H9 (cell line): ENCODE measurements at regions not wholly inside any gene's neighbourhood (a gene's known extent, or its start where the extent isn't known, plus 50 kb on each side); places are given as distances from the start of the nearest gene placed in this dataset.

ENCODE experiments used
- DNase-seq: peaks from one replicate; pipeline ENCODE4 v3.0.0-alpha.2; 2017
- H2AFZ ChIP-seq: one replicate; pipeline ENCODE4 v1.6.1; 2013; ENCODE audit warnings: mild to moderate bottlenecking, low read length, control low read depth, moderate library complexity
- H2AK5ac ChIP-seq: 2 replicates; pipeline ENCODE4 v1.6.1; 2013; ENCODE audit warnings: low read length, control low read depth, mixed read lengths; ENCODE audit not compliant: insufficient read length
- H2BK120ac ChIP-seq: one replicate; pipeline ENCODE4 v1.6.1; 2013; ENCODE audit warnings: low read depth, mild to moderate bottlenecking, low read length, control low read depth, inconsistent platforms; ENCODE audit not compliant: poor library complexity, severe bottlenecking
- H2BK12ac ChIP-seq: 2 replicates; pipeline ENCODE4 v1.6.1; 2013; ENCODE audit warnings: low read length, control low read depth, mixed read lengths, low read depth; ENCODE audit not compliant: insufficient read length
- H2BK15ac ChIP-seq: 2 replicates; pipeline ENCODE4 v1.6.1; 2013; ENCODE audit warnings: low read depth, low read length, control low read depth
- H2BK20ac ChIP-seq: one replicate; pipeline ENCODE4 v1.6.1; 2013; ENCODE audit warnings: low read depth, mild to moderate bottlenecking, low read length, control low read depth, inconsistent platforms; ENCODE audit not compliant: poor library complexity, severe bottlenecking
- H2BK5ac ChIP-seq: 2 replicates; pipeline ENCODE4 v1.6.1; 2013; ENCODE audit warnings: low read length, control low read depth, mixed read lengths; ENCODE audit not compliant: insufficient read length
- H3K14ac ChIP-seq: 2 replicates; pipeline ENCODE4 v1.6.1; 2013; ENCODE audit warnings: low read length, control low read depth; ENCODE audit not compliant: insufficient read depth
- H3K18ac ChIP-seq: 2 replicates; pipeline ENCODE4 v1.6.1; 2013; ENCODE audit warnings: low read depth, mild to moderate bottlenecking, mixed read lengths, low read length, control low read depth; ENCODE audit not compliant: insufficient read length
- H3K23ac ChIP-seq: 2 replicates; pipeline ENCODE4 v1.6.1; 2013; ENCODE audit warnings: low read length, control low read depth, mixed read lengths, low read depth; ENCODE audit not compliant: insufficient read length
- H3K23me2 ChIP-seq: 2 replicates; pipeline ENCODE4 v1.6.1; 2013; ENCODE audit warnings: low read depth, mild to moderate bottlenecking, mixed read lengths, low read length, control low read depth; ENCODE audit not compliant: insufficient read length, poor library complexity, severe bottlenecking
- H3K27ac ChIP-seq: 2 replicates; pipeline ENCODE4 v1.5.1; 2013; ENCODE audit warnings: low read length, control low read depth, mixed read lengths, low read depth; ENCODE audit not compliant: insufficient read length
- H3K27me3 ChIP-seq: 2 replicates; pipeline ENCODE4 v1.6.1; 2013; ENCODE audit warnings: low read length, control low read depth, inconsistent platforms; ENCODE audit not compliant: insufficient read depth
- H3K4ac ChIP-seq: 2 replicates; pipeline ENCODE4 v1.6.1; 2013; ENCODE audit warnings: low read depth, mild to moderate bottlenecking, control low read depth, inconsistent platforms, low read length, moderate library complexity
- H3K4me1 ChIP-seq: 2 replicates; pipeline ENCODE4 v1.6.1; 2013; ENCODE audit warnings: low read length, control low read depth, inconsistent platforms; ENCODE audit not compliant: insufficient read depth
- H3K4me2 ChIP-seq: 2 replicates; pipeline ENCODE4 v1.6.1; 2013; ENCODE audit warnings: low read length, control low read depth, mixed read lengths; ENCODE audit not compliant: insufficient read length, insufficient read depth
- H3K56ac ChIP-seq: 2 replicates; pipeline ENCODE4 v1.6.1; 2013; ENCODE audit warnings: low read depth, mild to moderate bottlenecking, mixed read lengths, low read length, control low read depth; ENCODE audit not compliant: insufficient read length
- H3K79me1 ChIP-seq: 2 replicates; pipeline ENCODE4 v1.6.1; 2013; ENCODE audit warnings: low read depth, mild to moderate bottlenecking, moderate library complexity, low read length, control low read depth, inconsistent platforms; ENCODE audit not compliant: insufficient read depth, poor library complexity, severe bottlenecking
- H3K79me2 ChIP-seq: 2 replicates; pipeline ENCODE4 v1.6.1; 2013; ENCODE audit warnings: low read length, control low read depth, inconsistent platforms; ENCODE audit not compliant: insufficient read depth
- H3K9ac ChIP-seq: 2 replicates; pipeline ENCODE4 v1.6.1; 2013; ENCODE audit warnings: low read length, control low read depth, mixed read lengths; ENCODE audit not compliant: insufficient read length; ENCODE audit errors: extremely low read depth
- H3K9me3 ChIP-seq: one replicate; pipeline ENCODE4 v1.6.1; 2013; ENCODE audit warnings: low read depth, low read length, inconsistent platforms; ENCODE audit not compliant: control insufficient read depth
- H3T11ph ChIP-seq: one replicate; pipeline ENCODE4 v1.6.1; 2013; ENCODE audit warnings: mild to moderate bottlenecking, low read length, control low read depth, inconsistent platforms
- H4K20me1 ChIP-seq: one replicate; pipeline ENCODE4 v1.6.1; 2013; ENCODE audit not compliant: control insufficient read depth, insufficient read length, insufficient read depth
- H4K5ac ChIP-seq: 2 replicates; pipeline ENCODE4 v1.6.1; 2013; ENCODE audit warnings: low read depth, mild to moderate bottlenecking, mixed read lengths, low read length, control low read depth; ENCODE audit not compliant: insufficient read length
- H4K8ac ChIP-seq: replicated peaks from 2 replicates; pipeline ENCODE4 v1.6.1; 2013; ENCODE audit warnings: low read length, control low read depth, mixed read lengths, low read depth; ENCODE audit not compliant: insufficient read length
- H4K91ac ChIP-seq: 2 replicates; pipeline ENCODE4 v1.6.1; 2013; ENCODE audit warnings: low read depth, mild to moderate bottlenecking, moderate library complexity, mixed read lengths, low read length, control low read depth; ENCODE audit not compliant: insufficient read length
- H3K27ac Mint-ChIP-seq, 3 experiments: 2 replicates in 2 of 3; 3 replicates in 1 of 3; pipeline ENCODE4 v1.8.0; 2020 to 2021; ENCODE audit warnings: mixed read lengths in 3 of 3, mild to moderate bottlenecking in 1 of 3, moderate library complexity in 1 of 3
- H3K27me3 Mint-ChIP-seq: 2 replicates; pipeline ENCODE4 v1.8.0; 2021; ENCODE audit warnings: low read depth, mild to moderate bottlenecking, moderate library complexity, mixed read lengths
- H3K36me3 Mint-ChIP-seq, 3 experiments: 2 replicates in 2 of 3; 3 replicates in 1 of 3; pipeline ENCODE4 v1.8.0; 2020 to 2021; ENCODE audit warnings: low read depth in 3 of 3, mixed read lengths in 3 of 3; ENCODE audit not compliant: insufficient read depth in 1 of 3
- H3K4me1 Mint-ChIP-seq, 2 experiments: 2 replicates each; pipeline ENCODE4 v1.8.0; 2020; ENCODE audit warnings: mixed read lengths in 2 of 2
- H3K4me3 Mint-ChIP-seq, 2 experiments: 2 replicates in 1 of 2; 3 replicates in 1 of 2; pipeline ENCODE4 v1.8.0; 2020 to 2021; ENCODE audit warnings: mild to moderate bottlenecking in 2 of 2, mixed read lengths in 2 of 2, moderate library complexity in 1 of 2
- H3K9me3 Mint-ChIP-seq, 2 experiments: 2 replicates in 1 of 2; 3 replicates in 1 of 2; pipeline ENCODE4 v1.8.0; 2020; ENCODE audit warnings: mild to moderate bottlenecking in 2 of 2, mixed read lengths in 2 of 2, moderate library complexity in 1 of 2
- CTCF ChIP-seq: fragments of 200-600 bp; sonication (generic); conservative IDR thresholded peaks from 3 replicates; pipeline ENCODE4 v1.8.0; 2021; ENCODE audit warnings: antibody characterized with exemption, mild to moderate bottlenecking
- WGBS: extraction: QIAGEN DNeasy Blood & Tissue Kit; methylation state at CpG from one replicate; pipeline ENCODE4 v1.1.7; 2013; ENCODE audit warnings: missing lambda C conversion rate, low lambda C conversion rate, mixed read lengths; ENCODE audit not compliant: insufficient read length; ENCODE audit errors: extremely low coverage; 5-methylcytosine and 5-hydroxymethylcytosine counted together

GRCh38 chr1:178973652-178974101, 52.0 kb upstream of the FAM20B start:
- no peak overlapping the region for H2AFZ ChIP-seq
- DNase-seq, result no peak

More at GRCh38 chr1:178973652-178974101, 52.0 kb upstream of the FAM20B start:
- Histone ChIP-seq H3K23ac (no peak overlapping the region), H2BK12ac (no peak overlapping the region), H3K9ac (no peak overlapping the region), H3K18ac (no peak overlapping the region), H2BK120ac (no peak overlapping the region), H3K14ac (no peak overlapping the region), H3K27ac (no peak overlapping the region), H3K79me1 (no peaks in the 10 kb centered on the region), H2AK5ac (no peak overlapping the region), H4K5ac (no peak overlapping the region), H4K8ac (no peak overlapping the region), H3K79me2 (no peaks in the 10 kb centered on the region), H3T11ph (no peak overlapping the region), H4K91ac (no peak overlapping the region), H2BK15ac (no peak overlapping the region), H3K4ac (no peak overlapping the region), H2BK5ac (no peak overlapping the region), H3K4me2 (no peak overlapping the region), H3K23me2 (no peaks in the 10 kb centered on the region), H3K4me1 (no peaks in the 10 kb centered on the region), H3K9me3 (no peaks in the 10 kb centered on the region), H2BK20ac (no peak overlapping the region), H3K56ac (no peak overlapping the region), H4K20me1 (no peaks in the 10 kb centered on the region), H3K27me3 (no peaks in the 10 kb centered on the region)
- Mint-ChIP-seq H3K4me1 (peaks cover 11 to 12% of the 10 kb centered on the region in 2 experiments; a peak in 3 of 4 replicates), H3K36me3 (peaks cover 6 to 12% (median 7%) of the 10 kb centered on the region in 3 experiments), H3K27ac (peak overlapping the region in 2 of 3 experiments; percentile 35 to 62; a peak in 3 of 7 replicates), H3K27me3 (no peaks in the 10 kb centered on the region), H3K4me3 (no peak overlapping the region), H3K9me3 (peaks cover 11 to 32% of the 10 kb centered on the region in 2 experiments)
- no peak for TF ChIP-seq CTCF
- no CpG with 5 or more reads among the region's 4 CpGs for WGBS
